ENCODE measurements at regions not wholly inside any gene's neighbourhood (a gene's known extent, or its start where the extent isn't known, plus 50 kb on each side); places are given as distances from the start of the nearest gene placed in this dataset.

GRCh38 chr5:153938191-153938842, 100.4 kb downstream of the FAM114A2 start:
- TF ChIP-seq POLR2A (IDR thresholded peaks at IDR 0.05) (no peak), POLR2AphosphoS5 (IDR thresholded peaks at IDR 0.05) (no peak)

Measured in breast epithelium (tissue), 3 donors.